Right lobe of liver (tissue), 6 donors: ENCODE measurements at regions not wholly inside any gene's neighbourhood (a gene's known extent, or its start where the extent isn't known, plus 50 kb on each side); places are given as distances from the start of the nearest gene placed in this dataset.

Source experiments
- ATAC-seq, 4 donors: fragments of 200-7000 bp; cut with Tn5 transposase; one replicate each; pipeline ENCODE4 v1.9.1; 2020; ENCODE audit warnings: mild to moderate bottlenecking in 4 of 4, moderate library complexity in 4 of 4
- DNase-seq, 3 donors: peaks; one replicate each; pipeline ENCODE4 v3.0.0-alpha.2; 2020
- H3K27ac ChIP-seq, 3 donors: fragments of 200-600 bp; one replicate each; pipeline ENCODE4 v1.8.0; 2022
- H3K27me3 ChIP-seq, 2 donors: fragments of 200-600 bp; one replicate each; pipeline ENCODE4 v1.8.0; 2022
- H3K36me3 ChIP-seq, 4 donors: fragments of 200-600 bp; sonication (generic) in 1 of 4; one replicate each; pipeline versions ENCODE4 v1.5.1 to v1.8.0; 2017 to 2022; ENCODE audit warnings: control low read depth in 1 of 4
- H3K4me1 ChIP-seq, 4 donors: fragments of 200-600 bp; sonication (generic) in 1 of 4; one replicate each; pipeline versions ENCODE4 v1.5.1 to v1.8.0; 2017 to 2022; ENCODE audit warnings: control low read depth in 1 of 4
- H3K4me3 ChIP-seq, 3 donors: fragments of 200-600 bp; one replicate each; pipeline ENCODE4 v1.8.0; 2022
- H3K9me3 ChIP-seq, 4 donors: fragments of 200-600 bp; sonication (generic) in 1 of 4; one replicate each; pipeline versions ENCODE4 v1.5.1 to v1.8.0; 2017 to 2022; ENCODE audit warnings: control low read depth in 1 of 4
- CTCF ChIP-seq, 4 donors: fragments of 200-600 bp in 3 of 4; fragments of 450-650 bp in 1 of 4; IDR thresholded peaks; one replicate each; pipeline versions ENCODE4 v1.5.1 to v1.8.0; 2016 to 2022; ENCODE audit warnings: antibody characterized with exemption in 4 of 4, mild to moderate bottlenecking in 2 of 4
- POLR2A ChIP-seq: fragments of 450-650 bp; IDR thresholded peaks from one replicate; pipeline ENCODE4 v1.6.1; 2017; ENCODE audit warnings: antibody characterized with exemption, mild to moderate bottlenecking
- WGBS: methylation state at CpG from one replicate; pipeline ENCODE4 v1.1.6; 2018; ENCODE audit warnings: low coverage, low lambda C conversion rate; ENCODE audit not compliant: insufficient coverage; ENCODE audit errors: missing lambda C conversion rate; 5-methylcytosine and 5-hydroxymethylcytosine counted together
- intact Hi-C, 2 donors: fragments of 100-400 bp; cut with DNase I; formaldehyde crosslinking; loops; one replicate each; pipeline versions ENCODE4 v1.11.2 to v1.14.1; 2022
- donor health status: DM: no; HTN: yes; CAD: no.
- donor health status: DM: no; HTN: no; CAD: no.
- donor health status: DM: no; HTN: no; CAD: no.
- donor health status: DM: no; HTN: yes; CAD: no.
- donor health status: DM: no; HTN: yes; CAD: no.

GRCh38 chr6:56770011-56770520 is 127.4 kb upstream of the DST start:
- DNase-seq (no peak), ATAC-seq (no peak)
- 94% methylated on average over 2 of the region's 2 CpGs for WGBS
- TF ChIP-seq POLR2A (no peak), CTCF (IDR thresholded peaks at IDR 0.05) (no peak)
- no peak overlapping the region for H3K27ac ChIP-seq
- intact Hi-C loops = no loop called here
- H3K4me1 ChIP-seq = no peaks in the 10 kb centered on the region
- no peak overlapping the region for H3K4me3 ChIP-seq
- H3K36me3 ChIP-seq = no peaks in the 10 kb centered on the region
- H3K9me3 ChIP-seq = no peaks in the 10 kb centered on the region
- H3K27me3 ChIP-seq = no peaks in the 10 kb centered on the region

- no peak for DNase-seq
- WGBS = 80% methylated on average over 4 of the region's 4 CpGs
- peaks cover 0 to 6% (median 3%) of the 10 kb centered on the region in 4 donors for H3K4me1 ChIP-seq
- no peak for ATAC-seq
- intact Hi-C loops = loop anchor here in 1 of 2 donors (10.0 kb wide), 1 partner anchor 133 kb away; no protein-coding TSS in a partner anchor
- H3K27ac ChIP-seq = no peak overlapping the region
- no peak overlapping the region for H3K4me3 ChIP-seq
- H3K9me3 ChIP-seq = no peaks in the 10 kb centered on the region
- no peaks in the 10 kb centered on the region for H3K36me3 ChIP-seq
- no peaks in the 10 kb centered on the region for H3K27me3 ChIP-seq
- peak in 1 of 4 donors; percentile 10 for TF ChIP-seq CTCF (IDR thresholded peaks at IDR 0.05)
- no peak for TF ChIP-seq POLR2A
Measured at GRCh38 chr6:56767892-56768531, 125.3 kb upstream of the DST start.

- Histone ChIP-seq H3K9me3 (no peaks in the 10 kb centered on the region), H3K4me3 (no peak overlapping the region), H3K36me3 (no peaks in the 10 kb centered on the region), H3K27me3 (no peaks in the 10 kb centered on the region), H3K4me1 (peaks cover 0 to 6% (median 3%) of the 10 kb centered on the region in 4 donors), H3K27ac (no peak overlapping the region)
- ATAC-seq (no peak), DNase-seq (no peak)
- 92% methylated on average over 3 of the region's 7 CpGs for WGBS
- intact Hi-C loops = loop anchor here in 1 of 2 donors (10.0 kb wide), 1 partner anchor 133 kb away; no protein-coding TSS in a partner anchor
- no peak for TF ChIP-seq POLR2A
- no peak for TF ChIP-seq CTCF (IDR thresholded peaks at IDR 0.05)
Measured at GRCh38 chr6:56767435-56767834, 124.7 kb upstream of the DST start.

GRCh38 chr6:56766806-56767178 is 124.1 kb upstream of the DST start:
- H3K27ac ChIP-seq = no peak overlapping the region
- no peaks in the 10 kb centered on the region for H3K9me3 ChIP-seq
- no peak overlapping the region for H3K4me3 ChIP-seq
- TF ChIP-seq CTCF (IDR thresholded peaks at IDR 0.05) = no peak
- TF ChIP-seq POLR2A = no peak
- no peaks in the 10 kb centered on the region for H3K36me3 ChIP-seq
- H3K27me3 ChIP-seq = no peaks in the 10 kb centered on the region
- H3K4me1 ChIP-seq = peaks cover 0 to 6% (median 3%) of the 10 kb centered on the region in 4 donors
- 78% methylated on average over 1 of the region's 1 CpG for WGBS
- no peak for ATAC-seq
- no peak for DNase-seq
- intact Hi-C loops = loop anchor here in 1 of 2 donors (10.0 kb wide), 1 partner anchor 132 kb away; no protein-coding TSS in a partner anchor
